ENCODE measurements at regions not wholly inside any gene's neighbourhood (a gene's known extent, or its start where the extent isn't known, plus 50 kb on each side); places are given as distances from the start of the nearest gene placed in this dataset.
A peak's percentile ranks its signal among the peaks of the same experiment; 100 is the strongest.

- no peak for DNase-seq
Observed at GRCh38 chr2:64317707-64318475, 136.1 kb upstream of the LGALSL start.

DNA sequence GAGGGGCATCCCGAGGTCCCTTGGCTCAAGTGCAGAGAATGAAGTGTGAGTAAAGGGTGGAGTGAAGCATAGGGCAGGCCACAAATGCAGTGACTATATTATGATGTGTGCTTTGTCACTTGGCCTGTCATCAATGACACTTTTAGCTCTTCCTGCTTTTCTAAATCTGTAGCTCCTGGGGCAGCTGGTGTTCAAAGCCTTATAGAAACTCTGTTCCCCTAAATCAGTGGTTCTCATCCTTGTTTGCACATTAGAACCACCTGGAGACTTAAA, 135.6 kb upstream of the LGALSL start:
- no peak for DNase-seq

GRCh38 chr2:64319896-64320295, 134.1 kb upstream of the LGALSL start:
- DNase-seq, result no peak

- DNase-seq, result no peak
Observed at GRCh38 chr2:64322433-64322832, 131.5 kb upstream of the LGALSL start.

- no peak for DNase-seq
Observed at GRCh38 chr2:64323197-64323596, 130.8 kb upstream of the LGALSL start.

DNA sequence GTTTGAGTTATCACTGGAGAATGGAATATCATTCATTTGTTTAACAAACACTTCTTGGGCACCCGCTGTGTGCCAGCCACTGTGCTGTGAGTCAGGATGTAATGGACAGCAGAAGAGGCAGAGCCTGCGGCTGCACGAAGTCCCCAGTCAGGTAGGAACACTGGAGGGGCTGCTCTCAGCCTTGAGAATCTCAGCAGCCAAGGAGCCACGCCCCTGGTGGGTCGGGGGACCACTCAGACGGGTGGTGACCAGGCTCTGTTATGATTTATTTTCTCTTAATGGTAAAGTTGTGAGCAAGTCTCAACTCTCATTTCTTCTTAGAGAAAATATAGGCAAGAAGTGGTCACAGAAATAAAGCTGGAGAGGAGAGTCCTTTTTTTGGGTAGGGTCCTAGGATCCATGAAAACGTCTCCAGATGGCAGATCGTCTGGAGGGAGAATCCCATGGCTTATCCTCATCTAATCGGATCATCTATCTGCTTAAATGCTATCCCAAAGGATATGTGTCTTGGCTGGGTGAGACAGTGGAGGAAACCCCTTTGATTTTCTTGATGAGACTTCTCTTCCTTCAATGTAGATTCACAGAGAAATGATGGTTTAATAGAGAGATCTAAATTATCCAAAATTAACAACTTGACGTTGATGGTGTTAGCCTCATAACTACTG, 129.1 kb upstream of the LGALSL start:
- DNase-seq, result no peak

GRCh38 chr2:64325477-64325851, 128.5 kb upstream of the LGALSL start:
- DNase-seq, result no peak

DNA sequence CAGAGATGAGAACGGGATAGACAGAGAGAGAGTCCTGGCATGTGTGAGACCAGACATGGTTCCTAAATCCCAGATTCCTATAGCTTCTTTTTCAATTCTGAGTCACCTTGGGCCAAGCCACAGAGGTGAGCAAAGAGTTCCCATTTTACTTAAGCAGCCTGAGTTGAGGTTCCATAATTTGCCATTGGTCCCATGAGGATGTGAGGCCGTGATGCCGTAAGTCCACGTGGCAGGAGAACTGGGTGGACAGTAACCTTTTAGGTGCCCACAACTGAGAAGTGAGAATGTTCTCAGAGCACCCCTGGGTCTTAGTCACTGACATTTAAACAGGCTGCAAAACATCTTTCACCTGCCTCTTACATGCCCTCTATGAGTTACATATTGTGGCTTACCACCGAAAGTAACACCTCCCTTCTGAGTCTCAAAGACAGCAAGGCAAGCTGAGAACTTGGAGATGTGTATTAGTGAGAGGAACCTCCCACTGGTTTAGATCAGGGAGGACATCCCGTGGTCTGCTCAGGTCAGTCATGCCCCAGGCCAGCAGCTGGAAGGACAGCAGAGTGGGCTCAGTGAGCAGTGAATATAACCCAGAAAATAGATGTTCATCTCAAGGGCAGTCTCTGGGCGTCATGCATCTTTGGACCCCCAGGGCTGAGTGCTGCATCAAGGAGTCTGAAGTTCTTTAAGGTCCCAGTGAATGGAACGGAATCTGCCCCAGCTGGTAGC, 127.9 kb upstream of the LGALSL start:
- DNase-seq, result no peak

DNA sequence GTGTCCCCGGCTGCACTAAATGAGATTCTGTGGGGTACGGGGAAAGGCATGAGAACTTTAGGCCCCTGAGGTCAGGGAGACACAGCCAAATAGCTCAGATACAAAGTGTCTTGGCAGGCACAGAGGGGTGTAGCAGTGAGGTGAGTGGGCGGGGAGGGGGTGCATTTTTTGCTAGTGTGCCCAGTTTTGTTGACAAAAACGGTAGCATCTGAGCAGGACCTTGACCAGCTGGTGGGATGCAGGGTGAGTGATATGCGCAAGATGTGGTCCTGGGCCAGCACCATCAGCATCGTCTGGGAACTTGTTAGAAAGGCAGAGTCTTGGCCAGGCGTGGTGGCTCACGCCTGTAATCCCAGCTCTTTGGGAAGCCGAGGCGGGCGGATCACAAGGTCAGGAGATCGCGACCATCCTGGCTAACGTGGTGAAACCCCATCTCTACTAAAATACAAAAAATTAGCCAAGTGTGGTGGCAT, 127.3 kb upstream of the LGALSL start:
- DNase-seq, result no peak

- DNase-seq, result no peak
Observed at GRCh38 chr2:64327129-64327509, 126.8 kb upstream of the LGALSL start.

DNA sequence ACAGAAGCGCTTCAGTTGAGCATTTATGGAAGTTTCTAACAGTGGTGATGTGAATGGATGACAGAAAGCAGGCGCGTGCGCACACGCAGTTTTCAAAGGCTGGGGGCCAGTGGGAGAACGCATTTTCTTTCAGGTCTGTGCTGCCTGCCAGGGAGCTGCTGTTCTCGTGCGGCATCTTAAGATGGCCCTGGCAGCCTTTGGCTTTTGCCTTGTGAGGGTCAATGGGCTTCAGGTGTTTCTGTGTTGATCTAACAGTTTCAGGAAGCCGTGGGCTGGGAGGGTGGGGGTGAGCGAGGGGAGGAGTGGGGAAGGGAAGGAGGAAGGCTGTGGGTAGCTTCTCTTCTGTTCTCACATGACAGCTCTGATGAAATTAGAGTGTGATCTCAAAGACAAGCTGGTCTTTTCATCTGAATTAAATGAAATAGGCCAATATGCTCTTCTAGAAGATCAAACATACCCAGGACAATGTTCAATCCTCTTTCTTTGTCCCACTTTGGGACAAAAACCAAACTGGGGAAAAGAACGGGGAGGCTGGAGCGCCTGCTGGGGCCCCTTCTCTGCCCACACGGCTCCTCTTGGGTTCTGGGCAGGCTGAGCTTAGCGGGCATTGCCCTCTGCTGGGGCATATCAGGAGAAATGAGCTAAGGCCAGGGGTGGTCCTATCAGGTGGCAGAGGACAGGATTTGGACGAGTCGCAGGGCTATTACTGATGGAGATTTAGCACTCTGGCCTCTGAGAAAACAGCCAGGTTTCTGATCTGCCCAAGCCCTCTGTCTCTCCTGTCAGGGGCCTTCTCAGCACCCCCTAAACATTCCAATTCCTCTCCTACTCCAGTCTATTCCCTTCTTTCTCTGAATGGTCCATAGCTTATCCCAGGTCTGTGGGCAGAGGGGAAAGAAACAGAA, 126.2 kb upstream of the LGALSL start:
- DNase-seq, result peak; percentile 25

- no peak for DNase-seq
Observed at GRCh38 chr2:64328415-64328722, 125.6 kb upstream of the LGALSL start.

DNA sequence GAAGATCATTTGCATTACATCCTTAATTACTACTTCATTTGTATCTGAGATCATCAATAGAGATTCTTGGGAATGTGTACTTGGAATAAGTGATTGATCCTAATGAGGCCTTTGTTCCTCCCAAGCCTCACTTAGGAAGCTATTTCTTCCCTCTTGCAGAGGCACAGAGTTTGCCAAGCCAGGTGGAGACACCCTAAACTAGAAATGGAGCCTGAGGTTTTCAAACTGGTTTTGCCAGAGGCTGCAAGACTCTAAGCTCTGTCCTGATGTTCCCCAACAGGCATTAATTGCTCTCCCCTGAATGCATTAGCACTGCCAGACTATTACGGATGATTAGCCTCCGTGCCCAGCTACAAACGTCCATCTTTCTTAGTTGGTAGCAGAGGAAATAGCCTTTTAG, 125.2 kb upstream of the LGALSL start:
- no peak for DNase-seq

GRCh38 chr2:64329848-64330247, 124.1 kb upstream of the LGALSL start:
- no peak for DNase-seq

GRCh38 chr2:64330281-64331113, 123.5 kb upstream of the LGALSL start:
- DNase-seq, result peak; percentile 92

DNA sequence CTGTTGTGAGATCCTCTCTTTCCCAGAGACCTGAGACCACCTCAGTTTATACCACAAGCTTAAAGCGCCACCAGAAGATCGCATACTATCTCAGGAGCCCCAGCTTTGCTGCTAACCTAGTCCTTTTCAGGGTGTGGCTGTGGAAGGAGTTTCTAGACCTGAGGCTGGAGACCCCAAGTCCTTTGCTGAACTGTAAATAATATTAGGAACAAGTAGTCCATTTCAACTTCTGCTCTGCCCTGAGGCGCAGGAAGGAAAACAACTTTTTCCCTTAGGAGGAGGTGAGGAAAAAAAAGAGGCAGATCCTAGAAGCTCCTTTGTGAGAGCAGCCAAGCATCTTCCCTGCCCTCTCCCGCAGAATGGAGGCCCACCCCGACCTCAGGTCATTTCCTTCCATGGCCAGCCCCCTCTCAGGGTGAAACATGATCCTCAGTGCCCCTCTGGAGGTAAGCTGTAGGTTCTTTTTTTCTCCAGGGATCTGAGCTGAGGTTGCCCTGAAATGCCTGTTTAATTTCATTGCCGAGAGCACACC, 122.8 kb upstream of the LGALSL start:
- DNase-seq, result no peak

GRCh38 chr2:64331849-64332699, 121.9 kb upstream of the LGALSL start:
- DNase-seq, result no peak

- no peak for DNase-seq
Observed at GRCh38 chr2:64336171-64336570, 117.8 kb upstream of the LGALSL start.

DNA sequence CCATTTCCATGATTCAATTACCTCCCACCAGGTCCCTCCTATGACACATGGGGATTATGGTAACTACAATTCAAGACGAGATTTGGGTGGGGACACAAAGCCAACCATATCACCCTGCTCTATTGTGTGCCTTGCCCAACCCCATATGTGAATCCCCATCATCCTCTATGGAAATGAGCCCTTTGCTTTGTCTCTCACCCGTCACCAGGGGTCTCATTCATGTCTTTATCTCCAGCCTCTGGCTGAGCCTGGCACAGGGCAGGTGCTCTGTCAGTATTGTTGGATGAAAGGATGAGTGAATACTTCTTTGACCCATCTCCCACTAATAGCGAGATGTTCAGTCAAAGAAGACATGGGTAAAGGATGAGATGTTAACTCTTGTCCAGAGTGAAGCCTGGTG, 116.6 kb upstream of the LGALSL start:
- DNase-seq, result no peak

DNA sequence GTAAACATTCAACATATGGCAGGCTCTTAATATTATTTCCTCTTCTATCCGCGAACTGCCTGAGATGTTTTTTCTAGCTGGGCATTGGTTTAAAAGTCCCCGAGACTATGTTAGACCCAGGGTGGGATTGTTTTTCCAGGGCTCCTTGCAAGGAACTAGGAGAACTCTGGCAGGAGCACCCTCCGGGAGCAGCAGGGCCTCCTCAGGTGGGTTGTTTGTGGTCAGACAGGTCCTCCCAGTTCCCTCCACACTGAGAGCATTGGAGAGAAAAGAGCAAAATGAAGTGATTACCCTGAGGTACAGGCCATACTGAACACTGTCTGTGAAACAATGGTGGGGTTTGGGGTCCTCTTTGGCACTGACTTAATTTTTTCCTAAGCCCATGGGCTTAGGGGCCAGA, 115.9 kb upstream of the LGALSL start:
- no peak for DNase-seq
